Upper lobe of left lung (tissue), 4 donors: ENCODE measurements at regions not wholly inside any gene's neighbourhood (a gene's known extent, or its start where the extent isn't known, plus 50 kb on each side); places are given as distances from the start of the nearest gene placed in this dataset.

Experiments
- EP300 ChIP-seq, 4 donors: sonication (generic); formaldehyde crosslinking; IDR thresholded peaks; one replicate each; pipeline ENCODE4 v1.5.1; 2017; ENCODE audit warnings: antibody characterized with exemption in 4 of 4, control low read depth in 2 of 4
- POLR2A ChIP-seq, 4 donors: fragments of 450-650 bp; IDR thresholded peaks; one replicate each; pipeline ENCODE4 v1.5.1; 2016 to 2017; ENCODE audit warnings: antibody characterized with exemption in 4 of 4, mild to moderate bottlenecking in 2 of 4

DNA sequence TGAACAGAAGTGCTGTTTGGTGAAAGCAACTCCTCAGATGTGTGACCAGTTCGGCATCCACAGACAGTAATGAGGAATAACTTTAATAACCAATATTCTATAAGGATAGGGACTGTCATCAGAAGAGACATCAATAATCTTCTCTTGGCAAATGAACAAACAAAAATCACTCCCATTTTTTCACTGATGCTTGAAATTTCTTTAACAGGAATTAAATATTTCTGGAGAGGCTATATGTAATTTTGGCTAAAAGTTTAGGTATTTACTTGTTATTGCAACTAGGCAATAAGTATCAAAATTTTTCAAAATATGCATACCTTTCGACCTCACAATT lies 121.6 kb upstream of the EEA1 start:
- no peak for TF ChIP-seq EP300 (IDR thresholded peaks at IDR 0.05)
- no peak for TF ChIP-seq POLR2A (IDR thresholded peaks at IDR 0.05)
